HL-60 (cell line): ENCODE measurements at regions not wholly inside any gene's neighbourhood (a gene's known extent, or its start where the extent isn't known, plus 50 kb on each side); places are given as distances from the start of the nearest gene placed in this dataset.

Experiments
- DNase-seq, 2 experiments: peaks; one replicate each; pipeline ENCODE4 v3.0.0-alpha.2; 2010 to 2020; ENCODE audit warnings: low read depth in 1 of 2, low spot score in 1 of 2
- H3K27ac ChIP-seq: fragments of 250-450 bp; sonication (Bioruptor Pico); replicated peaks from 2 replicates; pipeline ENCODE4 v1.5.1; 2020; ENCODE audit warnings: mild to moderate bottlenecking, moderate library complexity
- H3K27me3 ChIP-seq: fragments of 250-450 bp; sonication (Bioruptor Pico); 2 replicates; pipeline ENCODE4 v1.5.1; 2021; ENCODE audit warnings: mild to moderate bottlenecking, moderate library complexity; ENCODE audit not compliant: insufficient read depth, poor library complexity, severe bottlenecking
- H3K4me3 ChIP-seq: replicated peaks from 2 replicates; pipeline ENCODE4 v1.5.1; 2011; ENCODE audit warnings: mild to moderate bottlenecking, control low read depth, low read length; ENCODE audit not compliant: insufficient read depth
- GABPA ChIP-seq: IDR thresholded peaks from 2 replicates; pipeline ENCODE4 v1.6.1; 2012; ENCODE audit warnings: low read depth
- POLR2AphosphoS5 ChIP-seq: IDR thresholded peaks from 2 replicates; pipeline ENCODE4 v1.6.1; 2012; ENCODE audit warnings: low read depth
- SPI1 ChIP-seq: IDR thresholded peaks from 2 replicates; pipeline ENCODE4 v1.6.1; 2012; ENCODE audit warnings: low read depth, mild to moderate bottlenecking, borderline replicate concordance
- TF ChIP-seq, protein P1 (sequence below): IDR thresholded peaks from 2 replicates; pipeline ENCODE4 v1.6.1; 2012; ENCODE audit warnings: low read depth; ENCODE audit not compliant: insufficient replicate concordance
- TF ChIP-seq, protein P2 (sequence below): IDR thresholded peaks from one replicate; pipeline ENCODE4 v1.5.1; 2011; ENCODE audit warnings: low read length, control low read depth, inconsistent platforms; ENCODE audit not compliant: insufficient read depth

GRCh38 chr3:166917437-166917836, 462.7 kb downstream of the ZBBX start:
- no peak for DNase-seq
- no peaks in the 10 kb centered on the region for H3K27me3 ChIP-seq
- no peak for TF ChIP-seq POLR2AphosphoS5
- TF ChIP-seq, protein P1, sequence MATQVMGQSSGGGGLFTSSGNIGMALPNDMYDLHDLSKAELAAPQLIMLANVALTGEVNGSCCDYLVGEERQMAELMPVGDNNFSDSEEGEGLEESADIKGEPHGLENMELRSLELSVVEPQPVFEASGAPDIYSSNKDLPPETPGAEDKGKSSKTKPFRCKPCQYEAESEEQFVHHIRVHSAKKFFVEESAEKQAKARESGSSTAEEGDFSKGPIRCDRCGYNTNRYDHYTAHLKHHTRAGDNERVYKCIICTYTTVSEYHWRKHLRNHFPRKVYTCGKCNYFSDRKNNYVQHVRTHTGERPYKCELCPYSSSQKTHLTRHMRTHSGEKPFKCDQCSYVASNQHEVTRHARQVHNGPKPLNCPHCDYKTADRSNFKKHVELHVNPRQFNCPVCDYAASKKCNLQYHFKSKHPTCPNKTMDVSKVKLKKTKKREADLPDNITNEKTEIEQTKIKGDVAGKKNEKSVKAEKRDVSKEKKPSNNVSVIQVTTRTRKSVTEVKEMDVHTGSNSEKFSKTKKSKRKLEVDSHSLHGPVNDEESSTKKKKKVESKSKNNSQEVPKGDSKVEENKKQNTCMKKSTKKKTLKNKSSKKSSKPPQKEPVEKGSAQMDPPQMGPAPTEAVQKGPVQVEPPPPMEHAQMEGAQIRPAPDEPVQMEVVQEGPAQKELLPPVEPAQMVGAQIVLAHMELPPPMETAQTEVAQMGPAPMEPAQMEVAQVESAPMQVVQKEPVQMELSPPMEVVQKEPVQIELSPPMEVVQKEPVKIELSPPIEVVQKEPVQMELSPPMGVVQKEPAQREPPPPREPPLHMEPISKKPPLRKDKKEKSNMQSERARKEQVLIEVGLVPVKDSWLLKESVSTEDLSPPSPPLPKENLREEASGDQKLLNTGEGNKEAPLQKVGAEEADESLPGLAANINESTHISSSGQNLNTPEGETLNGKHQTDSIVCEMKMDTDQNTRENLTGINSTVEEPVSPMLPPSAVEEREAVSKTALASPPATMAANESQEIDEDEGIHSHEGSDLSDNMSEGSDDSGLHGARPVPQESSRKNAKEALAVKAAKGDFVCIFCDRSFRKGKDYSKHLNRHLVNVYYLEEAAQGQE, result no peak
- H3K4me3 ChIP-seq, result no peak overlapping the region
- no peak overlapping the region for H3K27ac ChIP-seq

- Histone ChIP-seq H3K27me3 (no peaks in the 10 kb centered on the region), H3K4me3 (no peak overlapping the region), H3K27ac (no peak overlapping the region)
- DNase-seq, result no peak
- TF ChIP-seq, protein P1, result no peak
- TF ChIP-seq, protein P2, sequence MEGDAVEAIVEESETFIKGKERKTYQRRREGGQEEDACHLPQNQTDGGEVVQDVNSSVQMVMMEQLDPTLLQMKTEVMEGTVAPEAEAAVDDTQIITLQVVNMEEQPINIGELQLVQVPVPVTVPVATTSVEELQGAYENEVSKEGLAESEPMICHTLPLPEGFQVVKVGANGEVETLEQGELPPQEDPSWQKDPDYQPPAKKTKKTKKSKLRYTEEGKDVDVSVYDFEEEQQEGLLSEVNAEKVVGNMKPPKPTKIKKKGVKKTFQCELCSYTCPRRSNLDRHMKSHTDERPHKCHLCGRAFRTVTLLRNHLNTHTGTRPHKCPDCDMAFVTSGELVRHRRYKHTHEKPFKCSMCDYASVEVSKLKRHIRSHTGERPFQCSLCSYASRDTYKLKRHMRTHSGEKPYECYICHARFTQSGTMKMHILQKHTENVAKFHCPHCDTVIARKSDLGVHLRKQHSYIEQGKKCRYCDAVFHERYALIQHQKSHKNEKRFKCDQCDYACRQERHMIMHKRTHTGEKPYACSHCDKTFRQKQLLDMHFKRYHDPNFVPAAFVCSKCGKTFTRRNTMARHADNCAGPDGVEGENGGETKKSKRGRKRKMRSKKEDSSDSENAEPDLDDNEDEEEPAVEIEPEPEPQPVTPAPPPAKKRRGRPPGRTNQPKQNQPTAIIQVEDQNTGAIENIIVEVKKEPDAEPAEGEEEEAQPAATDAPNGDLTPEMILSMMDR, result no peak
- TF ChIP-seq GABPA (no peak), POLR2AphosphoS5 (no peak), SPI1 (no peak)
Observed at GRCh38 chr3:166902374-166902773, 477.7 kb downstream of the ZBBX start.

DNA sequence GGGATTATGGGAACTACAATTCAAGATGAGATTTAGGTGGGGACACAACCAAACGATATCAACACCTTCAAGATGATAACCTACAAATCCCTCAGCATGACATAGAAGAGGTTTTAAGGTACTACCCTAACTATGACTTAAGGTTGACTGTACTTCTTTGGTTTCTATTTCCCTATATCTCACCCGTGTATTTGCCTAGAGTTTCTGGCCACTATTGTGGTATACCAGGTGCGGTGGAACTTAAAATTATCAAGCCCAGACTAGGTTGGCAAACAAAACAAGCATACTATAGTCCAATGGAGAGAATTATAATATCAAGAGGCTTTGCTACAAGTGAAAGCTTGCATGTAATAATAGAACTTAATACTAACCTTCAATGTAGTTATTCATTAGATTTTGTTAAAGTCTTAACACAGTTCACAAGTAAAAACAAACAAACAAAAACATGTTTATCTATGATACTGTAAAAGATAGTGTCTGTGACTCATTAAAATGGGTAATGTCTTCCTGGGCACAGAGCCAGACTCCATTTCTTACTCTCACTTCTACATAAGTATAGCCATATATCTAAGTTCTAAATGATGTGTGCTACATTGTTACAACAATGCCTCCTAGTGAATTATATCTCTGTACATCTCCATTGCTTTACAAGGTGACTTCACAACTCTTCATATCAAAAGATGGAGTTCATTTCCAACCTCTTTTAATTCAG, 479.1 kb downstream of the ZBBX start:
- DNase-seq, result no peak
- TF ChIP-seq GABPA, result no peak
- no peak for TF ChIP-seq POLR2AphosphoS5
- TF ChIP-seq, protein P1, result no peak
- no peak for TF ChIP-seq SPI1
- TF ChIP-seq, protein P2, result no peak
- Histone ChIP-seq H3K4me3 (no peak overlapping the region), H3K27me3 (no peaks in the 10 kb centered on the region), H3K27ac (no peak overlapping the region)
